ENCODE measurements at regions not wholly inside any gene's neighbourhood (a gene's known extent, or its start where the extent isn't known, plus 50 kb on each side); places are given as distances from the start of the nearest gene placed in this dataset.

DNA sequence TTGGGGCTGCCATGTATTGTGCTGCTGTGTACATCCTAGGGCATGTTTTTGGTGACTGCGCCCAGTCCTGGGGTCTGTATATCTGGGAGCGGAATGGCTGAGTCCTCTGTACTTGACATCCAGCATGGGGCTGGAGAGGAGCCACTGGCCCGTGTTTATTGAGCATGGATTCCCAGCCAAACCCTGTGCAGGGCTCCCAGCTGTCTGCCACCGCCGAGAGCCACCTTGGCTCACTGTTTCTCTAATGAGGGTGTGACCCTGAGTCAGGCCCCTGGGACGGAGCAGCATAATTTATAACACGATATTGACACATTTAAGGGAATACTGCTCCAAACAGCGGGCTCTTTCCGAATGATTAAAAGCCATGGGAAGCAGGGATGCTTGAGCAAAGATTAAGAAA lies 211.5 kb upstream of the PWP1 start:
- no peak for DNase-seq (ENCODE audit: low spot score)

DNA sequence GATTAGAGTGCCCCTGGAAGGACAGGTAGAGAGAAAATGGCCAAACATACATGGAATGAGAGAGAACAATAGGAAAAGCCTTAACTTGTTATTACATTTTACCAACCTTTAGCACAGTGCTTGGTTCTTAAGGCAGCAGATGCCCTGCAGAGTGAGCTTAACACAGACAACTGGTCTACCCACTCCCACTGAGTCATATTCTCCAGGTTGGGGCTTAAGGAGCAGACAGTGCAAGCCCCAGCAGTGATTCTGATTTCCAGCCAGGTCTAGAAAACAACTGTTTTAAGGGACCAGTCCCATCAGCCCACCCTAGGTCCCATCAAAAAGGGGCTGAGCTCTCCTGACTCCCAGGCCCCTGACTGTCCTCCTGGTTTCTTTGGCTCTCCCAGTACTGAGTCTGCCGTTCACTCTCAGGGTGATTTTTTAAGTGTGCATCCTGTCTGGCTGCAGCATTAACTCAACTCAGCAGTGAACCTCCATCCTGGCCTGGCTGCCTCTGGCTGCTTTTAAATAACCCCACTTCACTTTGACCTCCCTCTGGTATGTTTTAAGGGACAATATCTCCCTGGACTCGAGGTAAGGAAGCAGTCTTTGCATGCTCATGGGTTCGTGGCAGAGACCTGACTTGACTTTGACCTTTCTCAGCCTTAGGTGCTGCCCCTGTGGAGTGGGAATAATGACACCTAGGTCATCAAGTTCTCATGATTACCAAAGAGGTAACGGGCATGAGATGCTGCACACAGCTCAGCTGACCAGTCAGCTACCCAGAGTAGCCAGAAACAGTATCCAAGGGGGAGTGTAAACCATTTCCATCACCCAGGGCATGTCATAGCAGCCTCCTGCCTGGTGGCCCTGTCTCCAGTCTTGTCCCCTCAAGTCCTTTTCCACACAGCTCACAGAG lies 210.7 kb upstream of the PWP1 start:
- DNase-seq (ENCODE audit: low spot score), result no peak

DNA sequence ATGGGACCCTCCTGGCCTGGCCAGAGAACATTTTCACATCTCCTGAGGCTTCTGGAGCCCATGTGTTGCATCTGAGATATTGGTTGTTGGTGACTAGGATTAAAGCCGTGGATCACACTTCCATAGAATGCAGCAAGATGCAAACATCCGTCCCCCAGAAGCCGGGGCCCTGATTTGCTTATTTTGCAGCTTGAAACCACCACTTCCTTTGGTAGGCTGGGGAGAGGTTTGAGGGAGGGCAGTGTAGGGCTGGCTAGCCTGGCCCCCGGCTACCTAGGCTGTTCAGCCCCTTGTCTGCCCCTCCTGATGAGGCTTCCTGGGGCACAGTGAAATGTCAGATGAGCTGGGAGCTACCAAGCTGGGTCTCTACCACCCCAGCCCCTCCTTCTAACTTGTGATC lies 209.7 kb upstream of the PWP1 start:
- no peak for DNase-seq (ENCODE audit: low spot score)

DNA sequence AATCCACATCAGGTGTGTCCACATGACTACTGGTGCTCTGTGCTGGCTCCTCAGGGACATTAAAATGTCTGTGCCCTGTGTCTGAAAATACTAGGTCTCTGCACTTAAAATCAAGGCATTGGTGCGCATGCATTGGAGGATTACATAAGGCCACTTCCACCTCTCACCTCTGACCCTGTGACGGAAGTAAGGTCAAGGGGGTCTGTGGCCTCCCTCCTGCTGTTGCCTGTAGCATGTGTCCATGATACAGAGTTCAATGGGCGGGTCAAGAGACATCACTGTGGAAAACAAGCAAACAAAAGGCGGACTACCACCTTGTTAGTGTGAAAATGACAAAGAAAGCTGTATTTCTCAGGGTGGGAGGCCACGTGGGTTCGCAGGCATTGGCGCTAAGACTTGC lies 208.6 kb upstream of the PWP1 start:
- no peak for DNase-seq (ENCODE audit: low spot score)

DNA sequence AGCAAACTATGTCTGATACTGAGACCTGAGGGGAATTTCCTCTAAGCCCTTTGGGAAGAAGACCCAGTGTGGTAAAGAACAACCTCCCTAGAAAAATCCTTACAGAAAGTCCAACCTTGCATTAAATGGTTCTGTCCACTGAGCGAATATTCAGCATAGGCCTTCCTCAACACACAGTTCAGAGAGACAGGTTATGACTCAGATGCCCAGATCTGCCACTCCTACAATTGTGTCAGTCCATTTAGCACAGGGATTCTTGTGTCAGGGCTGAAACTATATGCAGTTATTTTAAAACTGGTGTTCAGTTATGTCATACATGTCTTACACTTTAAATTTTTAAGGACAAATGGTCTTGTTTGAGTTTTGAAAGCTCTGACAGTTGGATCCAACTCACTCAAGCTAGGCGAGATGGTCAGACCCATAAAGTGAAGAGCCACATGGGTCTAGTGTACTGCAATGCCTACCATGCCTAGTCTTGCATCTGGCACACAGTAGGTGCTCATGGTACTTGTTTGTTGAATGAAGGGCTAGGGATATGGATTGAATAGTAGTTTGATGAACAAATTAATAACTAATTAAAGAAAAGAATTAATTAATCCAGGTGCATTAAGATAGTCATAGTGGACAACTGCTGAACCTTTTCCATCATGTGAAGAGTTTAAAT lies 207.5 kb upstream of the PWP1 start:
- DNase-seq (ENCODE audit: low spot score), result peak; percentile 4

DNA sequence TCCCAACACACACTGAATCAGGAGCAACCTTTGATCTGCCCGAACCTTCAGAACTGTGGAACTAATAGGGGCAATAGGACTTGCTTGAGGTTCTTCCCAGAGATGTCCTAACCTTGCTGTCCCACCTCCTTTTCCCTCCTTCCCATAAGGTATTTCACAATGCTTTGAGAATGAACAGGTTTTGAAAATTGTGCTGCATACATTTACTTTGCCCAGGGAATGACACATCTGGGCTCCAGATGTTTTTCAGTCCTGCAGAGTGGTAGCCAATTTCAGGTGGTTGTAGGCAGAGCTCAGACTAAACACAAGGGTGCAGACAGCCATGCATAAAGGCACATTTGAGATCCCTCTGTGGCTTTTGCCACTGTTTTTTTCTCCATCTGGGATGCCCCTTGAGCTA lies 206.7 kb upstream of the PWP1 start:
- no peak for DNase-seq (ENCODE audit: low spot score)

DNA sequence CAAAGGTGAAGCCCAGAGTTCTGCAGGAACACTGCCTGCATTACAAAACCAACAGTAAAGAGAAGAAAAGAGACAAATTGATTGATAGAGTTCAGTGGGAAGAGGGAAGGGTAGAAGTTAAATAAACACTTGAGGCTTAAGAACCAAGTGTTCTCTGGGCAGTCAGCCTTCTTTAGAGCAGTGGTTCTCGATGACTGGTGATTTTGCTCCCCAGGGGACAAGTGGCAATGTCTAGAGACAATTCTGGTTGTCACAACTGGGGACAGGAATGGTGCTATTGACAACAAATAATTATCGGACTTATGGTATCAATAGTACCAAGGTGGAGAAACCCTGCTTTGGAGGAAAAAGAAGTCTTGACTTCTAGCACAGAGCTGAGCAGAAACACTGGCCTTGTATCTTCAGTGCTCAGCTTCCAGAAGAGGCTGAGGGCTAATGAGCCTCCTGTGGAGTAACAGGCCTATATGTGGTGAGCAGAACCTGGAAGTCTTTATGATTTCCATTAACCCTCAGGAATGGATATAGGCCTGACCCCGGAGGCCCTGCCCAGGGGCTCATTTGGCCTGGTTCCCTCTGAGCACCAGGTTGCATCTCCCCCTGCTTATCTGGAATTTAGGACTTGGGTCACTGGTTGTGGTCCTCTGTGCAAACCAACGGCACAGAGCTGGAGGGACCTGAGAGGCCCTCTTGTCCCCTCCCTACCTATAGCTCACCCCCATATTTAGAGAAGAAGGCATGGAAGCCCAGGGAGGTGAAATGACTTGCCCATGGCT lies 204.6 kb upstream of the PWP1 start:
- no peak for DNase-seq (ENCODE audit: low spot score)

DNA sequence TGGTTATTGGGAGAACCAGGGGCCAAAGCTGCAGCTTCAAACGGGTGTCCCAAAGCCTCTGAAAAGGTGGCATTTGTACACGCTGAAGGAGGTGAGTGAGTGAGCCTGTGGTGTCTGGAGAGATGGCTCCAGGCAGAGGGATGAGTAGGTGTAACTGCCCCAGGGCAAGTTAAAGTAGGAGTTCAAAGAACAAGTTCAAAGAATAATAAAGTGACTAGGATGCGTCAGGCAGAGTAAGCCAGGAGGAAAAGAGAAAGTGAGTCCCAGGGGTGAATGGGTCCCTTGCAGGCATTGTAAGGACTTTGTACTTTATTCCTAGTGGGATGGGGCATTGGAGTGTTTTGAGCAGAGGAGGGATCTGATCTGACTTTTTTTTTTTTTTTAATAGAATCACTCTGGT lies 201.4 kb upstream of the PWP1 start:
- no peak for DNase-seq (ENCODE audit: low spot score)

DNA sequence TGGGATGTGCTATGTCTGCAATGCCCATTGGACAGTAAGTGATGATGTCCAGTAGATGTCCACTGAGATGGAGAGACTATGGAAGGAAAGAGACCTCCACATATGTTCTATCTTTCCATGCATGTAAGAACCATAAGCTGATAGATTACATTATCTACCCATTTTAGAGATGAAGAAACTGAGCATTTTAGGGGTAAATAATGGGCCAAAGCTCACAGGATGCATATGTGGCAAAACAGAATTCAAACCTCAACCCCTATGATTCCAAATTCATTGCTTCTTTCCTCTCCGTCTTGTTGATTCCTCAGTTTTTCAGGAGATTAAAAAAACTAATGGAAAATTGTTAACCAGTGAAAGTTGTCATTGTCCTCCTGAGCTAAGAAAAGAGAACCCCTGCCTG lies 200.7 kb upstream of the PWP1 start:
- DNase-seq (ENCODE audit: low spot score), result no peak

DNA sequence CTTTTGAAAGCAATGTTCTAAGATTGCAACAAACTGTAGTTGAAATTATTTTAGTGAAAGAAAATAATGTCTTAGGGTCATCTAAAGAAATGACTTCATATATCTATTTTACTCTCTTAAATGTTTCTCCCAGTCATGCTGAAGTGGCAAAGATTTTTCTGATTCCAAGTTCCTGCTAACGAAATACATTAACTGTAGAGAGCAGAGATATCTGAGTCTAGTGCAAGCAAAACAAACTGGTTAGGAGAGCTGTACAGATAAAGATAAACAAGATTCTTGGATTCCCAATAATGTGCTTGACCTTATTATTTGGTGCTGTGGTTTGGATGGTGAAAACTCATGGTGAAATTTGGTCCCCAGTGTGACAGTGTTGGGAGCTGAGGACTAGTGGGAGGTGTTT lies 199.9 kb upstream of the PWP1 start:
- DNase-seq (ENCODE audit: low spot score), result no peak

DNA sequence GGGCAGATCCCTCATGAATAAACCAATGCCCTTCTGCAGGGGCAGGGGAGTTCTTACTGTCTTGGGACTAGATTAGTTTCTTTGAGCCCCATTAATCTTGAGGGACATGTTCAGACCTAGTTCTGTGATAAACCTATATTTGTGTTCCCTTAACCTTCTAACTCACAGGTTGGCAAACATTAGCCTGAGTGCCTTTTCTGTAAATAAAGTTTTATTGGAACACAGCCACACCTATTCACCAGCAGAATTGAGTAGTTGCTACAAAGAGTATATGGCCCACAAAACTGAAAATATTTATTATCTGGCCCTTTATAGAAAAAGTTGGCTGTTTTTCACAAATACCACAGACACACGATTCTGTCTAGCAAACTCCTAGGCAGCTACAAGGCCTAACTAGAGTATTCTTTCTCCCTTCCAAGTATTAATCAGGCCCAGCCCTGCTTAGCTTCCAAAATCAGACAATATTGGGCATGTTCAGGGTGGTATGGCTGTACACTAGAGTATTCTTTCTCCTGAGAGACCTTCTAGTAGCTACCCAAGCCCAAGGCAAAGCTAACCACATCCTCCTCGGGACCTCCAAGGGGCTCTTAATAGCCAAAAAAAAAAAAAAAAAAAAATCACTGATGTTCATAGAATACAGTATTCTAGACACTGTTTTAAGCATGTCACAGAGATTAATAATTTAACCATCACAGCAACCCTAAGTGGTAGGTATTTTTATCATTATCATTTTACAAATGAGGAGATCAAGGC lies 199.3 kb upstream of the PWP1 start:
- no peak for DNase-seq (ENCODE audit: low spot score)

DNA sequence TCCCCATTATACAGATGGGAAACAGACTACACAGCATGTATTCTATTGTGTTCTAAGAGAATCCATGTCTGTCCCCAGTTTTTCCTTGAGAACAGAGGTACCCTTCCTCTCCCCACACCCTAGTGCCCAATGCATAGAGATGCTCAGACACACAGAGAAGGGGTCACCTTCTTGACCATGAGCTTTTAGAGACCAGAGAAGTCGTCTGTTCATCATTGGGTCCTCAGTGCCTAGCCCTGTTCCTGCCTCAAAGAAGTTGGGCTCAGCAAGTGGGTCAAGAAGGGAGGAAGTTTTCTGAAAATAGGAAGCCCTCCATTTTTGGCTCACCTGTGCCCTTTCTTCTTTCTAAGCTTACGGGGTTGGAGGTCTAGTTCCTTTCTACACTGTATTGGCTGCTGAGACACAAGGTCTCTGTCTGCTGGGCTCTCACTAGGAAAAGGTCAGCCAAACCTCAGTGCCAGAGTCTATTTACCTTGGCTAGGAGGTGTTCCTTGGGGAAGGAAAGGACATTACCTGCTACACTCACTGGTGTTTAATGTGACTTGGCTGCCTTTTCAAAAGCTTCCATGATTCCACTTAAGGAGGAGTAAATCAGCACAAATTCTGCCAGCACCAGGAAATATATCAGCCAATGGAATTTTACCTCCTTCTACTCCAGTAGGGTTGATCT lies 198.5 kb upstream of the PWP1 start:
- DNase-seq (ENCODE audit: low spot score), result no peak

DNA sequence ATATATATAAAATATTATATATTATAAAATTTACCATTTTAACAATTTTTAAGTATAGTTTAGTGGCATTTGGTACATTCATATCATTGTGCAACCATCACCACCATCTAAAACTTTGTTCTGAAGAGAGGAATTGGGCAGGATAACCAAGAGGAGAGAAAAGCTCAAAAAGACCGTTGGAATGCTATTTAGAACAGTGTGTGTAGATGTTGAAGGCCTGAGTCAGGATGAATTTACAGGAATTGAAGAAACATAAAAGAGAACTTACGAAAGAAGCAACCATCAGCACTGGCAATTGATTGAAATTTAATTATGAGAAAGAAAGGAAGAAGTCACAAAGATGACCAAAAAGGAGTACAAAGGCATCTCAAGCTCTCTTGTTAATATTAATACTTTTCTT lies 196.9 kb upstream of the PWP1 start:
- DNase-seq (ENCODE audit: low spot score), result no peak

DNA sequence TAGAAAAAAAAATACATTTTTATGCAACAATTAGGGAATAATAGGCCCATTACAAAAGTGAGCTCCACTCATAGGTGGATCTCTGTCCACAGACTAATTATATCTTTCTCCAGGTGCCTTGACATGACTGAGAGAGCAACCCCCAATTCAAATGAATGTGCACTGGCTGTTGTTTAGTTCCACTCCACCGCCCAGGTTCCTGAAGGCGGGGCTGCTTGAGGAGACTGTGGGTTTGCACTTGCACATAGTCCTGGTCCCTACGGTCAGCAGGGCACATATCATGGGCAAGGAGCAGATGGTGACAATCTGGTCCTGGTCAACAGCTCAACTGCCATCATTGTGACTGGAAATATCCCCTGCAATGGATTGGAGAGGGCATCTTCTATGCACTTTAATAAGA lies 195.6 kb upstream of the PWP1 start:
- DNase-seq (ENCODE audit: low spot score), result no peak

DNA sequence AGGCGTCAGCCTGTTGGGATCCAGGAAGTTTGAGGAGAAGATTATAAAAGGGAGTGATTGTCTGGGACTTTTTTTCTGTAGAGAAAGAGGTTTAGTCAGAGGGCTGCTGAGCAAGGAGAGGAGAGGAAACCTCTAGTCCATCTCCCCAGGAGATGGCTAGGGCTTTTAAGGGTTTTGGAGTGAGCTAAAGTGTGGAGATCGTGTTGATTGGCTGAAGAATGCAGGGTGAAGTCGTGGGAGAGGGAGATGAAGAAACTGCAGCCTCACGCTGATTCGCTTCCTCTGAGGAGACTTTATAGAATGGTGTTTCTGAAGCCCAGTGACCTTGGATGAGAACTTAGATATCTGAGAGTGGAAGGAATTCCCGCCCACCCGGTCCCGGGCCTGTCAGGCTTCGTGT lies 193.7 kb upstream of the PWP1 start:
- DNase-seq (ENCODE audit: low spot score), result no peak

DNA sequence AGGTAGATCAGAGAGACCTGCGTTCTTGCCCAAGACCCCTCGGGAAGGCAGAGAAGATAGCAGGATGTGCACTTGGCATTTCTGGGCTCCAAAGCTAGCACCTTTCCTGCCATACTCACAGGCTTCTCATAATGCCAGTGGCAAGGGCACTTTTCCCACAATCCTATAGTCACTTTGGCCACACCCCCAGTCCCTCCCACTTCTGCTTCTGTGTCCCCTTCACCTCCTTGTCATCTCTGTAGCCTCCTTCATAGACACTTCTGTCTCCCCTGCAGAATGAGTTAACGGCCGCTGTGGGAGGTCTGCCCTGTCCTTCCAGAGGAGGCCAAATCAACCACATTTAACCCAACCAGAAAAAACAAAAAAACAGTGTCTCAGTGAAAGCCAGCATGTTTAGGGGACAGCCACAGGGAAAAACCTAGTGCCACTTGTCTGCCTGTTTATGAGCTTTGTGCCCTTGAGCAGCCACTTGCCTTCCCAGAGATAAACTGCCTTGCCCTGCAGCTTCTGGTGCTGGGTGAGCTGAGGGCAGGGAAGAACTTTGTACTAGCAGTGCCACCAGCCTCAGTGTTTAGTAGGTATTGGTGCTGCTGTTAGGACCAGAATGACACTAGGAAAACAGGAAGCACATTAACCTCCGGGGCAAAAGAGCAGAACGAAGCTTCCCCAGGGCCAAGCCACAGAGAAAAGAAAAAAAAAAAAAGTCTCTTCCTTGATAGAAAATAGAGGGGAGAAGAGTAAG lies 193.0 kb upstream of the PWP1 start:
- DNase-seq (ENCODE audit: low spot score), result no peak

DNA sequence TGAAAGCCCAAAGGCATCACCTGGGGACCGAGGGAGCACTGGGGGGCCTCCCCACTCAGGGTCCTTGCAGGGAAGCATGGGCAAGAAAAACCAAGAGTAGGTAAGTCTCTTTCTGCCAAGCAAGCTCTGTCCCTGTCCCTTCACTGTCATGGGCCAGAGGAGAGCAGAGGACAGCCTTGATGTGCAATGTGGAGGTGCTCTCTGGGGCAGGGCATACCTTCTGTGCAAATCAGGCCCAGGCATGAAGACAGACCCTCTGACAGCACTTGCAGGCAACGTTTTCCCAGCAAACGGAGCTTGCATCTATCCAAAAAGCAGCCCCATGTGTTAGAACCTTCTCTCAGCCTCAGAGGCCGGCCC lies 192.5 kb upstream of the PWP1 start:
- no peak for DNase-seq (ENCODE audit: low spot score)

DNA sequence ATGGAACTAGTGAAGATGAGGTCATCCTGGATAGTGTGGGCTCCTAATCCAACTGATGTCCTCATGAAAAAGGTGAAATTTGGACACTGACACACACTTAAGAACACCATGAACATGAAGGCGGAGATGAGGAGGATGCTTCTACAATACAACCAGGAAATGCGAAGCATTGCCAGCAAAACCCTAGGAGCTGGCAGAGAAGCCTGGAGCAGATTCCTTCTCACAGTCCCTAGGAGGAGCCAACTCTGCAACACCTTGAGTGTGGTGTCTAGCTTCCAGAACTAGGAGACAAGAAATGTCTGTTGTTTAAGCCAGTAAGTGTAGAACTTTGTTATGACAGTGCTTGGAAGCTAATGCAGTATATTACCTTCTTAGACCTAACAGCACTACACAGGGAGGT lies 191.9 kb upstream of the PWP1 start:
- no peak for DNase-seq (ENCODE audit: low spot score)

DNA sequence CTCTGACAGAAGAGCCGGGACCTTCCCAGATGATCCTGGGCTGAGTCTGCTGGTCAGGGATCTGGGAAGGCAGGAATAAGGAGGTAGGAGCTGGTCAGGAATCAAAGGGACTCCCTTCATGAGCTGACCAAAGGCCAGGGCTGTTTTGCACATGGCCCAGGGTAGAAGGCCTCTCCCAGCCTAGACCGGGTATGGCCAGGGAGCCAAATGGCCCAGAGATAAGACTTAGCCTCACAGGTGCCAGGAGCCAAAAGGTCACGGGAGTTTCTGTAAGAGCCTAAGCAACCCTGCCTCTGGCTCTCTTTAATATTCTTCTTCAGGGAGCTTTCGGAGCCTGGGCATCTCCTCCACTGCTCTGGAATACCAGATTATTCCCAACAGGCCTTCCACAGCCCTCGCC lies 191.3 kb upstream of the PWP1 start:
- DNase-seq (ENCODE audit: low spot score), result no peak

DNA sequence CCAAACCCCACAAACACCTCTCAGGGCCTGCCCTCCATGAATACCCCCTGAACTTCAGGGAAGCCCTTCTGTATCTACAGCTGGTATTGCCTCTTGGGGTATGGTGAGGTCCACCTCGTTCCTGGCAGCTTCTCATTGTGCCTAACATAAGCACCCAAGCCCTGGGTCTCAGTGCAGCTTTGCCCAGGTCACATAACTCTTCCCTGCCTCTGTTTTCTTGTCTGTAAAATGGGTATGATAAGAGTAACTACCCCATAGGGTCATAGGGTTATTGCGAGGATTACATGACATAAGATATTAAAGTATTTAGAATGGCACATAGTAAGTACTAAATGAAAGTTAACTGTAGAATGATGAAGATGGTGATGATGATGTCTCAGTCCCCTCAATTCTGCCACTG lies 190.0 kb upstream of the PWP1 start:
- DNase-seq (ENCODE audit: low spot score), result no peak

DNA sequence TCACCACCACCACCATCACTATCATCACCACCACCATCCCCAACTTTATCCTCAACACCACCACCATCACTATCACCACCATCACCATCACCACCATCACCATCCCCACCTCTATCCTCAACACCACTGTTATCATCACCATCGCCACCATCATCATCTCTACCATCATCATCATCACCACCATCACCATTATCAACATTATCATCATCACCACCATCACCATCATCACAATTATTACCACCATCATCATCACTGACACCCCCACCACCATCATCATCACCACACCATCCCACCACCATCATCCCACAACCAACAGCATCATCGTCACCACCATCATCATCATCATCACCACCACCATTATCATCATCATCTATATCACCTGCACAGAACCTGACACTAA lies 188.4 kb upstream of the PWP1 start:
- DNase-seq (ENCODE audit: low spot score), result no peak
